Glutamatergic neuron (in vitro differentiated cells): ENCODE measurements at regions not wholly inside any gene's neighbourhood (a gene's known extent, or its start where the extent isn't known, plus 50 kb on each side); places are given as distances from the start of the nearest gene placed in this dataset.

Experiments
- DNase-seq: peaks from one replicate; pipeline ENCODE4 v3.0.0; 2022
- H3K27ac Mint-ChIP-seq: one replicate; pipeline ENCODE4 v1.8.0; 2020; ENCODE audit warnings: mild to moderate bottlenecking, mixed read lengths, inconsistent platforms; ENCODE audit not compliant: unreplicated experiment
- H3K27me3 Mint-ChIP-seq: one replicate; pipeline ENCODE4 v1.8.0; 2020; ENCODE audit warnings: mild to moderate bottlenecking, moderate library complexity, mixed read lengths, inconsistent platforms; ENCODE audit not compliant: unreplicated experiment
- H3K36me3 Mint-ChIP-seq: one replicate; pipeline ENCODE4 v1.8.0; 2020; ENCODE audit warnings: mild to moderate bottlenecking, mixed read lengths, inconsistent platforms; ENCODE audit not compliant: unreplicated experiment
- H3K4me1 Mint-ChIP-seq: one replicate; pipeline ENCODE4 v1.8.0; 2020; ENCODE audit warnings: mild to moderate bottlenecking, low read depth, mixed read lengths, inconsistent platforms; ENCODE audit not compliant: unreplicated experiment
- H3K4me3 Mint-ChIP-seq: one replicate; pipeline ENCODE4 v1.8.0; 2020; ENCODE audit warnings: mild to moderate bottlenecking, mixed read lengths, inconsistent platforms; ENCODE audit not compliant: unreplicated experiment
- H3K9me3 Mint-ChIP-seq: one replicate; pipeline ENCODE4 v1.8.0; 2020; ENCODE audit warnings: mild to moderate bottlenecking, moderate library complexity, mixed read lengths, inconsistent platforms; ENCODE audit not compliant: unreplicated experiment
- CTCF ChIP-seq: fragments of 200-600 bp; sonication (generic); IDR thresholded peaks from one replicate; pipeline ENCODE4 v1.5.0; 2021; ENCODE audit not compliant: partially characterized antibody, unreplicated experiment

GRCh38 chr7:110358028-110358427, 732.9 kb upstream of the LRRN3 start:
- Mint-ChIP-seq H3K4me3 (no peak overlapping the region), H3K27me3 (peaks cover 1% of the 10 kb centered on the region), H3K9me3 (peaks cover 2% of the 10 kb centered on the region), H3K36me3 (peaks cover 6% of the 10 kb centered on the region), H3K27ac (no peak overlapping the region), H3K4me1 (peaks cover under 1% of the 10 kb centered on the region)
- no peak for TF ChIP-seq CTCF
- DNase-seq: no peak

- Mint-ChIP-seq H3K4me3 (no peak overlapping the region), H3K36me3 (no peaks in the 10 kb centered on the region), H3K4me1 (peaks cover 34% of the 10 kb centered on the region), H3K27ac (no peak overlapping the region), H3K9me3 (no peaks in the 10 kb centered on the region), H3K27me3 (peaks cover 2% of the 10 kb centered on the region)
- TF ChIP-seq CTCF: no peak
- DNase-seq: no peak
Observed at GRCh38 chr7:110371709-110372108, 719.2 kb upstream of the LRRN3 start.

DNA sequence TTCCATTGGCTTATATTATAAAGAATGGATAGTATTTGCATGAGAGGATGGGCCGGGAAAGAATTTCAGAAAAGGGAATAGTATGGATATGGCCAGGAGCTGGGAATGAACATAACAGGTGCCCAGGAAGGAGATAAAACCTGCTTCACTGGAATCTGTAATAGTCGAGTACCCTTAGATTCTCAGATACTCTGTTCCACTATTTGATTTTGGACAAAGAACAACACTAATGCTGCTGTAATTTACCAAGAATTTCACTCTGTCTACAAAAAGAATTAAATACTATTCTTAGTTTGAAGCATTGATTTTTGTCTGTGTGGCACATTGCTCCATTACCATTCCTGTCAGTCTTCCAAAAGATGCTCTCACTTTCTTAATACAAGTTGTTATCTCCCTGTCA, 718.2 kb upstream of the LRRN3 start:
- no peak for DNase-seq
- peaks cover 2% of the 10 kb centered on the region for H3K27me3 Mint-ChIP-seq
- H3K36me3 Mint-ChIP-seq: no peaks in the 10 kb centered on the region
- no peak overlapping the region for H3K4me3 Mint-ChIP-seq
- peaks cover 34% of the 10 kb centered on the region for H3K4me1 Mint-ChIP-seq
- no peak overlapping the region for H3K27ac Mint-ChIP-seq
- H3K9me3 Mint-ChIP-seq: no peaks in the 10 kb centered on the region
- TF ChIP-seq CTCF: no peak

DNA sequence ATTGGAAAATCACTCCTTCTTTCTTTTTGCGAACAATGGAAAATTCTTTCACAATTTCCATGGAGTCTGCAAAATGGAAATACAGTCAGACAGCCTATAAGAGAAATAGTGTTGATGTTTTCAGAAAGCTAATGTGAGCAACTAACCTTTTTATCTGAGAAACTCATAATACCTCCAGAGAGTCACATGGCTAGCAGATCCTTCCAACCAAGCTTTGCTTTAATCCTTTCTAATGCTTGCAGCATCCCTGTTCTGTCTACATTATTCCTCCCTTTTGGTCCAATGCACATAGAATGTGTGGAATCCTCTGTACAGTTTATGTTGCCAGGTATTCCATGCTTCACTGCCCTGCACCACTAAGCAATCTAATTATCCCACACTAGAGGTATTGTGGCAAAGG, 717.5 kb upstream of the LRRN3 start:
- no peak overlapping the region for H3K27ac Mint-ChIP-seq
- no peak for TF ChIP-seq CTCF
- no peaks in the 10 kb centered on the region for H3K36me3 Mint-ChIP-seq
- H3K4me1 Mint-ChIP-seq: peaks cover 34% of the 10 kb centered on the region
- H3K9me3 Mint-ChIP-seq: no peaks in the 10 kb centered on the region
- peaks cover 2% of the 10 kb centered on the region for H3K27me3 Mint-ChIP-seq
- no peak overlapping the region for H3K4me3 Mint-ChIP-seq
- no peak for DNase-seq

GRCh38 chr7:110373859-110374258, 717.1 kb upstream of the LRRN3 start:
- H3K4me3 Mint-ChIP-seq: no peak overlapping the region
- peaks cover 34% of the 10 kb centered on the region for H3K4me1 Mint-ChIP-seq
- no peak overlapping the region for H3K27ac Mint-ChIP-seq
- no peak for TF ChIP-seq CTCF
- no peaks in the 10 kb centered on the region for H3K36me3 Mint-ChIP-seq
- no peaks in the 10 kb centered on the region for H3K9me3 Mint-ChIP-seq
- no peak for DNase-seq
- H3K27me3 Mint-ChIP-seq: peaks cover 2% of the 10 kb centered on the region
